GM23338 (cell line): ENCODE measurements at regions not wholly inside any gene's neighbourhood (a gene's known extent, or its start where the extent isn't known, plus 50 kb on each side); places are given as distances from the start of the nearest gene placed in this dataset.

ENCODE experiments used
- ATAC-seq: fragments of 200-7000 bp; cut with Tn5 transposase; 3 replicates; pipeline ENCODE4 v1.9.1; 2020
- DNase-seq: peaks from one replicate; pipeline ENCODE4 v3.0.0-alpha.2; 2015; ENCODE audit warnings: low spot score
- H2AFZ ChIP-seq: fragments of 200-600 bp; sonication (generic); 2 replicates; pipeline ENCODE4 v1.8.0; 2016; ENCODE audit warnings: antibody characterized with exemption, mild to moderate bottlenecking, moderate library complexity
- H3F3A ChIP-seq: fragments of 200-600 bp; sonication (generic); replicated peaks from 2 replicates; pipeline ENCODE4 v1.8.0; 2017; ENCODE audit warnings: antibody characterized with exemption, mixed run types, low read depth
- H3K27ac ChIP-seq: fragments of 200-600 bp; sonication (generic); 2 replicates; pipeline ENCODE4 v1.6.1; 2016; ENCODE audit warnings: low read depth
- H3K27me3 ChIP-seq: fragments of 200-600 bp; sonication (generic); 2 replicates; pipeline ENCODE4 v1.8.0; 2016; ENCODE audit warnings: mild to moderate bottlenecking, mixed run types, moderate library complexity; ENCODE audit not compliant: insufficient read depth
- H3K36me3 ChIP-seq: fragments of 200-600 bp; sonication (generic); 2 replicates; pipeline ENCODE4 v1.8.0; 2016; ENCODE audit warnings: mild to moderate bottlenecking; ENCODE audit not compliant: insufficient read depth
- H3K4me1 ChIP-seq: fragments of 200-600 bp; sonication (generic); 2 replicates; pipeline ENCODE4 v1.8.0; 2016; ENCODE audit warnings: mild to moderate bottlenecking, moderate library complexity; ENCODE audit not compliant: insufficient read depth
- H3K4me2 ChIP-seq: fragments of 200-600 bp; sonication (generic); 2 replicates; pipeline ENCODE4 v1.7.1; 2017; ENCODE audit warnings: mixed run types
- H3K4me3 ChIP-seq: fragments of 200-600 bp; sonication (generic); 2 replicates; pipeline ENCODE4 v1.6.1; 2016; ENCODE audit warnings: mixed run types
- H3K79me2 ChIP-seq: fragments of 200-600 bp; sonication (generic); replicated peaks from 2 replicates; pipeline ENCODE4 v1.8.0; 2017; ENCODE audit warnings: mild to moderate bottlenecking; ENCODE audit not compliant: insufficient read depth
- H3K9me2 ChIP-seq: fragments of 200-600 bp; sonication (generic); 2 replicates; pipeline ENCODE4 v1.8.0; 2017; ENCODE audit not compliant: insufficient read depth
- H4K20me1 ChIP-seq: fragments of 200-600 bp; sonication (generic); replicated peaks from 2 replicates; pipeline ENCODE4 v1.8.0; 2017; ENCODE audit warnings: mild to moderate bottlenecking; ENCODE audit not compliant: insufficient read depth
- H3K27ac Mint-ChIP-seq: 2 replicates; pipeline ENCODE4 v1.8.0; 2020; ENCODE audit warnings: inconsistent platforms, mild to moderate bottlenecking, moderate library complexity, mixed read lengths
- H3K27me3 Mint-ChIP-seq: 3 replicates; pipeline ENCODE4 v1.8.0; 2022; ENCODE audit warnings: low read depth, mild to moderate bottlenecking, moderate library complexity, mixed read lengths, inconsistent platforms; ENCODE audit not compliant: insufficient read depth, poor library complexity
- H3K36me3 Mint-ChIP-seq: 3 replicates; pipeline ENCODE4 v1.8.0; 2021; ENCODE audit warnings: low read depth, mild to moderate bottlenecking, inconsistent platforms, moderate library complexity, mixed read lengths
- H3K4me1 Mint-ChIP-seq: 3 replicates; pipeline ENCODE4 v1.8.0; 2020; ENCODE audit warnings: mild to moderate bottlenecking, inconsistent platforms, mixed read lengths
- H3K4me3 Mint-ChIP-seq: 3 replicates; pipeline ENCODE4 v1.8.0; 2021; ENCODE audit warnings: moderate library complexity, mild to moderate bottlenecking, inconsistent platforms, mixed read lengths
- H3K9me3 Mint-ChIP-seq: 3 replicates; pipeline ENCODE4 v1.8.0; 2020; ENCODE audit warnings: moderate library complexity, mild to moderate bottlenecking, inconsistent platforms, mixed read lengths
- CREB1 ChIP-seq: fragments of 250-450 bp; sonication (Bioruptor Pico); IDR thresholded peaks from 2 replicates; pipeline ENCODE4 v1.5.0; 2020; ENCODE audit warnings: low read depth, mild to moderate bottlenecking, moderate library complexity
- CTCF ChIP-seq, 2 experiments: fragments of 200-600 bp in 1 of 2; sonication (generic) in 1 of 2; conservative IDR thresholded peaks; 2 replicates each; pipeline versions ENCODE4 v1.5.1 to v1.6.1; 2016 to 2017; ENCODE audit warnings: antibody characterized with exemption in 2 of 2, low read depth in 2 of 2, mild to moderate bottlenecking in 2 of 2, moderate library complexity in 1 of 2
- ETS1 ChIP-seq: IDR thresholded peaks from 2 replicates; pipeline ENCODE4 v1.6.1; 2016; ENCODE audit warnings: antibody characterized with exemption
- EZH2 ChIP-seq: fragments of 200-600 bp; sonication (generic); IDR thresholded peaks from one replicate; pipeline ENCODE4 v1.8.0; 2017; ENCODE audit warnings: antibody characterized with exemption, mild to moderate bottlenecking, low read depth; ENCODE audit not compliant: unreplicated experiment
- EZH2phosphoT487 ChIP-seq: fragments of 200-600 bp; sonication (generic); IDR thresholded peaks from one replicate; pipeline ENCODE4 v1.8.1; 2018; ENCODE audit warnings: antibody characterized with exemption; ENCODE audit not compliant: unreplicated experiment
- JUNB ChIP-seq: IDR thresholded peaks from one replicate; pipeline ENCODE4 v1.6.1; 2016; ENCODE audit warnings: antibody characterized with exemption; ENCODE audit not compliant: unreplicated experiment
- NANOG ChIP-seq: IDR thresholded peaks from 2 replicates; pipeline ENCODE4 v1.6.1; 2016; ENCODE audit warnings: antibody characterized with exemption, borderline replicate concordance
- POLR2AphosphoS5 ChIP-seq: IDR thresholded peaks from 2 replicates; pipeline ENCODE4 v1.6.1; 2016; ENCODE audit warnings: antibody characterized with exemption, low read depth
- ZNF114 ChIP-seq: fragments of 250-450 bp; sonication (Bioruptor Pico); IDR thresholded peaks from 2 replicates; pipeline ENCODE4 v1.5.0; 2020; ENCODE audit warnings: mild to moderate bottlenecking, moderate library complexity
- ZNF331 ChIP-seq: fragments of 250-450 bp; sonication (Bioruptor Pico); IDR thresholded peaks from 2 replicates; pipeline ENCODE4 v1.5.0; 2020; ENCODE audit warnings: low read depth, mild to moderate bottlenecking, moderate library complexity
- ZNF462 ChIP-seq: fragments of 250-450 bp; sonication (Bioruptor Pico); IDR thresholded peaks from 2 replicates; pipeline ENCODE4 v1.5.0; 2020; ENCODE audit warnings: mild to moderate bottlenecking, moderate library complexity

GRCh38 chr2:215542690-215543089 is 106.8 kb upstream of the FN1 start (continued):
- no peak for TF ChIP-seq JUNB
- TF ChIP-seq EZH2phosphoT487 = no peak
- TF ChIP-seq ETS1 = no peak
- TF ChIP-seq ZNF331 = no peak

GRCh38 chr2:215540658-215541057 is 104.8 kb upstream of the FN1 start:
- ATAC-seq (no peak), DNase-seq (no peak)
- Mint-ChIP-seq H3K4me1 (peaks cover 7% of the 10 kb centered on the region; the same call in 2 of the 3 replicates), H3K27ac (no peak overlapping the region), H3K27me3 (peaks cover 4% of the 10 kb centered on the region), H3K4me3 (no peak overlapping the region), H3K36me3 (no peaks in the 10 kb centered on the region), H3K9me3 (no peaks in the 10 kb centered on the region; the same call in 2 of the 3 replicates)
- TF ChIP-seq EZH2 (no peak), ZNF114 (no peak), POLR2AphosphoS5 (no peak), EZH2phosphoT487 (no peak), NANOG (no peak), ZNF462 (CRISPR knock-in tag) (no peak), CREB1 (CRISPR knock-in tag) (no peak), JUNB (no peak), CTCF (conservative IDR thresholded peaks at IDR 0.05; ENCODE audit: low read depth in 2 of 2) (no peak)
- H3F3A ChIP-seq = no peaks in the 10 kb centered on the region
- peaks cover 7% of the 10 kb centered on the region for H3K4me1 ChIP-seq
- H2AFZ ChIP-seq = no peak overlapping the region
- H3K4me3 ChIP-seq = no peak overlapping the region
- no peaks in the 10 kb centered on the region for H3K36me3 ChIP-seq
- no peak overlapping the region for H3K4me2 ChIP-seq
- no peaks in the 10 kb centered on the region for H3K79me2 ChIP-seq
- no peaks in the 10 kb centered on the region for H3K27me3 ChIP-seq
- no peaks in the 10 kb centered on the region for H4K20me1 ChIP-seq
- no peak overlapping the region for H3K27ac ChIP-seq
- H3K9me2 ChIP-seq = peaks cover 9% of the 10 kb centered on the region
